KMS-11 (cell line): ENCODE measurements at regions not wholly inside any gene's neighbourhood (a gene's known extent, or its start where the extent isn't known, plus 50 kb on each side); places are given as distances from the start of the nearest gene placed in this dataset.

Experiments used
- H2AFZ ChIP-seq: fragments of 200-600 bp; sonication (generic); 2 replicates; pipeline ENCODE4 v1.6.1; 2016; ENCODE audit warnings: antibody characterized with exemption, mixed run types, low read depth
- H3K27ac ChIP-seq: fragments of 200-600 bp; sonication (generic); 2 replicates; pipeline ENCODE4 v1.6.1; 2016; ENCODE audit warnings: mild to moderate bottlenecking, mixed run types
- H3K27me3 ChIP-seq: fragments of 200-600 bp; sonication (generic); 2 replicates; pipeline ENCODE4 v1.6.1; 2017; ENCODE audit warnings: mild to moderate bottlenecking, low read depth, mixed run types, moderate library complexity; ENCODE audit not compliant: insufficient read depth
- H3K36me3 ChIP-seq: fragments of 200-600 bp; sonication (generic); 2 replicates; pipeline ENCODE4 v1.6.1; 2017; ENCODE audit warnings: mild to moderate bottlenecking, mixed run types; ENCODE audit not compliant: insufficient read depth
- H3K4me1 ChIP-seq: fragments of 200-600 bp; sonication (generic); 2 replicates; pipeline ENCODE4 v1.6.1; 2016; ENCODE audit warnings: mild to moderate bottlenecking, low read depth, mixed run types; ENCODE audit not compliant: poor library complexity, severe bottlenecking
- H3K4me2 ChIP-seq: fragments of 200-600 bp; sonication (generic); 2 replicates; pipeline ENCODE4 v1.7.0; 2016; ENCODE audit warnings: mild to moderate bottlenecking, mixed run types
- H3K4me3 ChIP-seq: fragments of 200-600 bp; sonication (generic); IDR thresholded peaks from 2 replicates; pipeline ENCODE4 v1.6.1; 2017; ENCODE audit warnings: low read depth, low read length, mixed read lengths; ENCODE audit not compliant: insufficient read depth
- H3K79me2 ChIP-seq: fragments of 200-600 bp; sonication (generic); 2 replicates; pipeline ENCODE4 v1.6.1; 2016; ENCODE audit warnings: low read depth, mixed run types; ENCODE audit not compliant: insufficient read depth
- H3K9ac ChIP-seq: fragments of 200-600 bp; sonication (generic); 2 replicates; pipeline ENCODE4 v1.6.1; 2016; ENCODE audit warnings: mild to moderate bottlenecking, mixed run types
- H4K20me1 ChIP-seq: fragments of 200-600 bp; sonication (generic); 2 replicates; pipeline ENCODE4 v1.6.1; 2016; ENCODE audit warnings: mild to moderate bottlenecking, mixed run types; ENCODE audit not compliant: insufficient read depth
- CTCF ChIP-seq: fragments of 200-600 bp; sonication (generic); conservative IDR thresholded peaks from 2 replicates; pipeline ENCODE4 v1.6.1; 2017; ENCODE audit warnings: low read depth, mild to moderate bottlenecking, antibody characterized with exemption, low read length, moderate library complexity, mixed read lengths

GRCh38 chr3:182413061-182413460, 380.2 kb upstream of the ATP11B start:
- peak overlapping the region; percentile 85 for H3K4me2 ChIP-seq
- no peak for TF ChIP-seq CTCF
- H3K4me3 ChIP-seq, result no peak overlapping the region
- H3K4me1 ChIP-seq, result peaks cover 53% of the 10 kb centered on the region
- H3K79me2 ChIP-seq, result no peaks in the 10 kb centered on the region
- H3K36me3 ChIP-seq, result no peaks in the 10 kb centered on the region
- H3K9ac ChIP-seq, result peak overlapping the region; percentile 11; the same call in 1 of the 2 replicates
- H2AFZ ChIP-seq, result peak overlapping the region; percentile 35; the same call in 1 of the 2 replicates
- no peaks in the 10 kb centered on the region for H3K27me3 ChIP-seq
- peak overlapping the region; percentile 68; the same call in 1 of the 2 replicates for H3K27ac ChIP-seq
- no peaks in the 10 kb centered on the region for H4K20me1 ChIP-seq

- H3K27ac ChIP-seq, result peak overlapping the region; percentile 68; the same call in 1 of the 2 replicates
- peak overlapping the region; percentile 11; the same call in 1 of the 2 replicates for H3K9ac ChIP-seq
- H3K79me2 ChIP-seq, result no peaks in the 10 kb centered on the region
- peaks cover 53% of the 10 kb centered on the region for H3K4me1 ChIP-seq
- no peaks in the 10 kb centered on the region for H3K36me3 ChIP-seq
- H4K20me1 ChIP-seq, result no peaks in the 10 kb centered on the region
- peak overlapping the region; percentile 35; the same call in 1 of the 2 replicates for H2AFZ ChIP-seq
- no peak overlapping the region for H3K4me3 ChIP-seq
- 0 out of 2 replicates have a peak, but pooled peaks have one; percentile 10 for TF ChIP-seq CTCF
- H3K4me2 ChIP-seq, result peak overlapping the region; percentile 85
- no peaks in the 10 kb centered on the region for H3K27me3 ChIP-seq
Measured at GRCh38 chr3:182413682-182414081, 379.6 kb upstream of the ATP11B start.

GRCh38 chr3:182414586-182414985, 378.7 kb upstream of the ATP11B start:
- peaks cover 53% of the 10 kb centered on the region for H3K4me1 ChIP-seq
- H3K27me3 ChIP-seq, result no peaks in the 10 kb centered on the region
- H3K9ac ChIP-seq, result no peak overlapping the region
- H3K27ac ChIP-seq, result peak overlapping the region; percentile 68; the same call in 1 of the 2 replicates
- no peaks in the 10 kb centered on the region for H4K20me1 ChIP-seq
- no peak for TF ChIP-seq CTCF
- peak overlapping the region; percentile 85; the same call in 1 of the 2 replicates for H3K4me2 ChIP-seq
- no peaks in the 10 kb centered on the region for H3K36me3 ChIP-seq
- H3K4me3 ChIP-seq, result no peak overlapping the region
- no peaks in the 10 kb centered on the region for H3K79me2 ChIP-seq
- no peak overlapping the region; the same call in 1 of the 2 replicates for H2AFZ ChIP-seq

- H3K9ac ChIP-seq, result no peak overlapping the region
- H3K36me3 ChIP-seq, result no peaks in the 10 kb centered on the region
- no peak for TF ChIP-seq CTCF
- H3K27ac ChIP-seq, result no peak overlapping the region
- H3K4me3 ChIP-seq, result no peak overlapping the region
- no peak overlapping the region for H2AFZ ChIP-seq
- no peaks in the 10 kb centered on the region for H4K20me1 ChIP-seq
- H3K79me2 ChIP-seq, result no peaks in the 10 kb centered on the region
- H3K4me1 ChIP-seq, result peaks cover 2% of the 10 kb centered on the region
- H3K4me2 ChIP-seq, result no peak overlapping the region
- no peaks in the 10 kb centered on the region for H3K27me3 ChIP-seq
Measured at GRCh38 chr3:182420741-182421140, 372.6 kb upstream of the ATP11B start.
